Erythroblast (primary cell): ENCODE measurements at regions not wholly inside any gene's neighbourhood (a gene's known extent, or its start where the extent isn't known, plus 50 kb on each side); places are given as distances from the start of the nearest gene placed in this dataset.

Experiments
- DNase-seq, 2 experiments: peaks; one replicate each; lab custom pipeline; 2025; lab: John Stamatoyannopoulos, UW
- GATA1 ChIP-seq: IDR thresholded peaks from 2 replicates; pipeline ENCODE4 v1.6.1; 2011; ENCODE audit warnings: low read depth, mild to moderate bottlenecking, control low read depth, low read length, moderate library complexity
- POLR2A ChIP-seq: IDR thresholded peaks from 2 replicates; pipeline ENCODE4 v1.6.1; 2011; ENCODE audit warnings: mild to moderate bottlenecking, low read length

DNA sequence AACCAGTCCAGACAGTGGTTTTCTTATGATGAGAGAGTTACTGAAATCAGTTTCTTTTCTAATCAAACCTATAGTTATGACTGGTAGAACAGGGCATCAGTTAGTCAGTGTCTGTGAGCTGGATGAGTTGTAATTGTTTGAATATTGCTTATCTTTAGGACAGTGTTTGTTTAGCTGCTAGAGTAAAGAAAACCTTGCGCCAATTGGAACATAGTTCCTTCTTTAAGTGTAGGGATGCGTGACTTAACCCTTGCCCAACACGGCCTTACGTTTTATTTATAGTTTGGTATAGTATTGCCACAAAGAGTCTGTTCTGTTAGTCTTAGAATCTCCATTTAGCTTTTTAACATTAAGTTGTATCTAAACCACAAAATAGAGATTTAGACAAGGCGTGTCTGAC, 572.6 kb downstream of the SLC16A7 start:
- DNase-seq: no peak
- TF ChIP-seq GATA1 (no peak), POLR2A (no peak)

DNA sequence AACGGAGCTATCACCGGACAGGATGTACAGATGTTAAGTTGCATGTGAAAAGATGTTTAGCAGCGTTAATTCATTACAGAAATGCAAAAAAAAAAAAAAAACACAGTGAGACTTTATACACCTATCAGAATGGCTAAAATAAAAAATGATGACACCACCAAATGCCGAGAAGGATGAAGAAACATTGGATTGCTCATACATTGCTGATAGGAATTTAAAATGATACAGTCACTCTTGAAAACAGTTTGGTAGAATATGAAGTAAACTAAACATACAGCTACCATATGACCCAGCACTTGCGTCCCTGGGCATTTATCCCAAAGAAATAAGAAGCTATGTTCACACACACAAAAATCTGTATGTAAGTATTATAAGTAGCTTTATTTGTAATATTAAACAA, 574.1 kb downstream of the SLC16A7 start:
- no peak for DNase-seq
- TF ChIP-seq GATA1: no peak

DNA sequence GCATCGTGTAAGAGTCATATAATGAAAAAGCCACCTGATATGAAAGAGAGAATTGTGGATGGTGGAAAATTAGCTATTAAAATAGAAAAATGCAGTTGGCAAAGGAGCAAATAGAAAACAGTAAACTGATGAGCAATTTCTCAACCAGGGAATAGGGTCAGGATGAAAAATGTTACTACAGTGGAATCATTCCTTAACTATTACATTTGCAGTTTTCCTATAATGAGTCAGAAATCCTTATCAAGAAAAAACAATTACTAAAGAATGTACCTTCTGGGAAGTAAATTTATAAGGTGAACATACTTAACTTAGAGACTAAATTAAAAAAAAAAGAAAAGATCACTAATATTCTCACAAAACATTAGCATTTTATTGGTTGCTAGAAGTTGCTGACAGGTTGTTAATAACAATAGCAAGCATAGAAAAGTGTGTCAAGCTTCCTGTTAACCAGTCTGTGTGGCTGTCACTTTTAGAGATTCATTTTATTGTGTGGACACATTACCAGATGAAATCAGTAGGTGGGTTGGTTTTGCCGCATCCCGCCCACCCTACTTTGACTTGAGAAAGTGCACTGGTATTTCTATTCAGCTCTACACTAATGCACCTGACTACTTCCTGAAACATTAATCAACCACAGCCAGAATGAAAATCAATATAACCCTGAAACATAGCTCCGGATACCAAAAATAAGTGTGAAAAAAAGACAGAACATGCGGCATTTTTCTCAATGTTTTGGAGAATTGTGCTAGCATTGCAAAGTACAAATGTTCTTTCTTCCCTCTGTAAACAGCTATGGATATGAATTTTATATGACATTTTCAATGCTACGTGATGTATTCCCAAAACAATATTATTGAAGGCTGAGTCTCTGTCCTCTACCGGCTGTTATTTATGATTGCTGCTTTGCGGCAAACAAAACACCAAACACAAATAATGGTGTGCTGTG, 576.7 kb downstream of the SLC16A7 start:
- DNase-seq: no peak
- no peak for TF ChIP-seq POLR2A
- no peak for TF ChIP-seq GATA1

DNA sequence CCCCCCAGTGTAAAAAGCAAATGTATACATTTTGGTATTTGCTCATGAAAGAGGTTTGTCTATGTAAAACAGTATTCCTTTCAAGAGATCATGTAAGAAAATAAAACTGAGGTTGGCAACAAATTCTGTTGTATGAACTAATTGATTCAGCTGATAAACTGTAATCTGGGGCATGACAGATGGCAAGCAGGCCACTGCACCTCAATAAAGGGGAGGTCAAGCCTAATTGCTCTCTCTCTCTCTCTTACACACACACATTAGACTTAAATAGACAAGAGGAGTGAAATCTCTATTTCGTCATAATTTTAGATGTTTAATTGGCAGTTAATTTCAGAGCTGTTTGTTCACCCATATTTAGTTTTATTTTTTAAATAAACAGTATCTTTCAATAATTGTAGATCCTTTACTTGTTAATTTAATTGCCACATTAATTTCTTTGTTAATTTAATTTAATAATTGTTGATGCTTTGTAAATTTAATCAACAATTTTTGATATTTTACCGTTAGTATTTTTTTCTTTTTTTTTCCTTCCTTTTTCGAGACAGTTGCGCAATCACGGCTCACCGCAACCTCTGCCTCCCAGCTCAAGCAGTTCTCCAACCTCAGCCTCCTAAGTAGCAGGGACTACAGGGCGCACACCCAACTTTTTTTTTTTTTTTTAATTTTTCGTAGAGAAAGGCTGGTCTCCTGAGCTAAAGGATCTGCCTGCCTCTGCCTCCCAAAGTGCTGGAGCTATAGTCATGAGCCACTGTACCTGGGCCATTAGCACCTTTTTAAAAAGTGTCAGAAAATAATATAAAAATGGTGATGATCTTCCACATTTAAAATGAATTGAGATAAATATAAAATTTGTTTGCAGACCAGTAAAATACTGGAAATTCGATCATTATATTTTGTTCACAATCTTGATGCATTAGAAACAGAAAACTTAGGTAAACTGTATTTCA, 577.7 kb downstream of the SLC16A7 start:
- TF ChIP-seq GATA1 (no peak), POLR2A (no peak)

DNA sequence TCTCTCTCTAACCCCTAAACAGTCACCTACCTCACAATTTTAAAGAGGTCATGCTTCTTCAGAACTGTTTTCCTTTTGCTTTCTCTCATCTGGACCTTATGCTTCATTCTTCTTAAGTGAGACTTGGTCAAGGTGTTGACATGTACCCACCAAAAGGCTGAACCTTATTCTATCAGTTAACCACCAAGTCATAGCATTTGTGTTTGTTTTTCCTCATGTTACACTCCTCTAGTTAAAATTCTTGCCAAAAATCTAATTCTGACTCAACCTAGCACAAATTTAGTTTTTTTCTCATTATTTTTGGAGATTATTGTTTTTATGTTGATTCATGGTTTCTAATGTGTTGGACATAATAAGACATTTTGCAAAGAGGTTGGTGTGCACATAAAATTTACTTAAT, 578.6 kb downstream of the SLC16A7 start:
- no peak for TF ChIP-seq GATA1
- no peak for TF ChIP-seq POLR2A
- DNase-seq: no peak

More for the DNA sequence above, 577.7 kb downstream of the SLC16A7 start:
- peak; percentile 22 to 53 for DNase-seq

DNA sequence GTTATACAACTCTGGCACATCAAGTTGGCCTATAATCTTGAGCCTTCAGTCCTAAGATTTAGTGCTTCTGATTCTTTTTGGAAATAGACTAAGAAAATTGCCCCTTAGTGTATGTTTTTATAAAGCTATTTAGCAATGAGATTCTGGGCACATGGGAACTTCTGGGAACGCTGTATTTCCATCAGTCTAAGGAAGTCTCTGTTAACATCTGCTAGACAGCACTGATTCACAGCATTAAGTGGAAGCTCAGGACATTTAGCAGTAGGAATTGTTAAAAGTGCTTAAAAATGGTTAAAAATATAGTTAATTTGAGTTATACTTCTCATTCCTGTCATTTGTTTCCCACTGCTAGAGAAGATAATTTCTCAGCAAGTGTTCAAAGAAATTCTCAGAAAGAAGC, 579.1 kb downstream of the SLC16A7 start:
- no peak for TF ChIP-seq GATA1
- DNase-seq: no peak

DNA sequence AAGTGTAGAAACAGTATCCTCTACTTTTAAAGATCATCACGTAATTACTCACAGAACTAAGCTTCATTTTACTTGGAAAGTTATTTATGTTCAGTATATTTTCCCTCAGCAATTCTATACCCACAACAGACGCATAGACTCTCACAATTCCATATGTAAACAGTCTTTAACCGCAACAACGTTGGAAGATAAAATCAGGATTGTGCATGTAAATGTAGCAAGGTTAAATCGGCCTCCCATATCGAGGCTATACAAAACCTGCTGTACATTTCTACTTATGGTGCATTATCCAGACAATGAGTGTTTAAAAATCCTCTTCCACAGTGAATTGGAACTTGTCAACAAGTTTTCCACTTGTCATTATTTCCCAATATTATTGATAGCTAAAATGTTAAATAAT, 581.1 kb downstream of the SLC16A7 start:
- no peak for TF ChIP-seq POLR2A
- no peak for TF ChIP-seq GATA1
- DNase-seq: no peak

DNA sequence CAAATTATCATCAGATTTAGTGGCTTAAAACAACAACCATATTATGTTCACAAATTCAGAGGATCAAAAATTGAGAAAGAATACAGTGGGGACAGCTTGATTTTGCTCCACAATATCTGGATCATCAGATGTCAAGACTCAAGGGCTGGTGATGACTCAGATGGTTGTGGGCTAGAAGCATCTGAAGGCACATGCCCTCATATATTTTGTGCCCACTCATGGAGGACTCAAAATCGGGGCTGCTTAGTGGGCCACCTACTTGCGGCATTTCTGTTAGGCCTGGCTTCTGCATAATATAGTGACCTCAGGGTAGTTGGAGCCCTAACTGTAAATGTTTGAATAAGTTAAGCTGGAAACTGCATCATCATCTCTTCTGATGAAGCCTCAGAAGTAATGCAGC, 584.5 kb downstream of the SLC16A7 start:
- TF ChIP-seq POLR2A (no peak), GATA1 (no peak)
- DNase-seq: no peak

DNA sequence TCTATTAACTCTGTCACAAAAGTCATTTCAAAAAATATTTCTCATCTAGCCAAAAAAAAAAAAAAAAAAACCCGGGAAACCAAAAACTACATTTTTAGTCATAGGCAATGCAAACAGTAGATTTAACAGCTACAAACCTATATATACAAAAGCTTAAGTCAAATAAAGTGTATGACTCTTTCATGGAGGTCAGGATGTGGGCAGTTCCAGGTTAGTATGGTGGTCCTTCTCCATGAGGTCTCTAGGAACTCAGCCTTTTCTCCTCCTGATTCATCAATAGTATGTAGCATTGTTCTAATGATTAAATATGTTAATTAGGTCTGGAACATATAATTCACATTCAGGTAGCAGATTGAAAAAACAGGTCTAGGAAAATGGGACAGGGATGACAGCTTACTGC, 586.5 kb downstream of the SLC16A7 start:
- TF ChIP-seq GATA1 (no peak), POLR2A (no peak)
- DNase-seq: no peak

DNA sequence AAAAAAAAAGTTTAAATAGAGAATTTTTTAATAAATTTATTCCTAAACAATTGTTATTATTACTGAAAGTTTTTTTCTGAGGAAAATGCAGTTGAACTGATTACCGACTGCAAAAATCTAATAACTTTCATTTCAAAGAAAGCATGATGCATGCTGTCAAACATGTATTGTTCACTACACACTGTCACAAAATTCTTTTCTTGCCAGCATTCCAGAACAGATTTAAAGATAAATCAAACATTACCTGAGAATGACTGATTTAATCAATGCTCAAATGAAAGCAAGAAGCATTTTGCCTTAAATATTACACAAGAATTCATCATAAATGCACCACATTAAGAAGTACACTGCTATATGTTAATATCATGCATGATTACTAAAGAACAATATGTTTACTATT, 588.3 kb downstream of the SLC16A7 start:
- TF ChIP-seq GATA1 (no peak), POLR2A (no peak)
- no peak for DNase-seq

DNA sequence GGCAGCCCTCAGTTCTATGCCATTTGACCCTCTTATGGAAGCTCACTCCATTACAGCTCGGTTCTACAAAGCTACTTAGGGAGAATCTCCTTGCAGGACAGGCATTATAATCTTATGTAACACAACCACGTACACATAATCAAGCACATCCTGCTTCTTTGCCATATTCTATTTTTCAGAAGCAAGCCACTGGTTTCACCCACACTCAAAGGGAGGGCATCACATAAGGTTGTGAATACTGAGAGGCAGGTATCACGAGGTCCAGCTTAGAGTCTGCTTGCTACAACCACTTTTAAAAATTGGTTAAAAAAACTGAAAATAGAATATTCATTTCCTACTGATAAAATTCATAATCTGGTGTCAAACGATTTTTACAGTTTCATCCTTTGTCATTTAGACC, 589.2 kb downstream of the SLC16A7 start:
- TF ChIP-seq GATA1 (no peak), POLR2A (no peak)

DNA sequence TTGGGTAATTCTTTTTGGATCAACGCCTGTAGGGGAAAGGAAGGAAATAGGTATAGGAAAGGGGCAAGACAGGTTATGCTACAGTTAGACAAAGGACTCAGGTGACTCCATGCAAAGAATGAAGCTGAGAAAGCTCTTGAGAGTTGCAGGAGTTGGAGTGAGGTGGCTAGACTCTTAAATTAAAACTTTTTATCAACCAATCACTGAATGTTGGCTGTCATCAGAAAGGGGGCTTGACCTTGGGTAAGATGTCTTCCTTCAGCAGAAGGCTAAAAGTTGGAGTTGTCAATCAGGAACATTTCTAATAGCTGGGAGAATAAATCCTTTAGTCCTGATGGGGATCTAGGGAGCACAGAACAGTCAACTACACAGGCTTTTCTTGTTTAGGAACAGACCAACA, 595.4 kb downstream of the SLC16A7 start:
- DNase-seq: no peak
- TF ChIP-seq POLR2A: no peak
- no peak for TF ChIP-seq GATA1

More for the DNA sequence above, 589.2 kb downstream of the SLC16A7 start:
- DNase-seq: no peak

DNA sequence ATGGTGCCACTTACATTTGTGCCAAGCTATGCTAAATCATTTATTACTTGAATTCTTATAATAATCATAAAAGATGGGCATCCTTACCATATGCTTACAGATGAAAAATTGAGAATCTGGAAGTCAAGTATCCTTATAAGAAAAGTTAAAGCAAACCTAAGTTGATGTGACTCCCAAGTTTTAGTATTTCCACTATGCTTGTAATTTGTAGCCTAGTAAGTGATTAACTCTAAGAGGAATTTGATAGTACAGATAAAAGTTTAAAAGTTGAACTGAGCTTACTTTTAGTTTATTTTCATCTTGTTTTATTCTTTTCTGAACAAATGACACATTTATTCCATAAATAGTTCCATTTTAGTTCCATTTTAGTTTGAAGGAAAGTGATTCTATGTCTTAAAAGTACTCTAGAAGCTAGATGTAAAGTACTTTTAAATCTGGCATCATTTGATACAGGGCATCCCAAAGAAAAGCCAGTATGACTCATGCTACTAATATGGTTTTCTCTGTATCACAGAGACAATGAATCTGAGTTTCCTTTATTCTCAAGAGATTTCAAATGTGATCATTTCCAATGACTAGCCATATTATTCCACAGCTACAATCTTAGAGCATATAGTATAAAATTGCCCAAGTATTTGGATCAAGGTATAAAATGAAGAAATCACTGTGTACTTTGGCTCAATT, 596.0 kb downstream of the SLC16A7 start:
- DNase-seq: no peak
- TF ChIP-seq GATA1 (no peak), POLR2A (no peak)

DNA sequence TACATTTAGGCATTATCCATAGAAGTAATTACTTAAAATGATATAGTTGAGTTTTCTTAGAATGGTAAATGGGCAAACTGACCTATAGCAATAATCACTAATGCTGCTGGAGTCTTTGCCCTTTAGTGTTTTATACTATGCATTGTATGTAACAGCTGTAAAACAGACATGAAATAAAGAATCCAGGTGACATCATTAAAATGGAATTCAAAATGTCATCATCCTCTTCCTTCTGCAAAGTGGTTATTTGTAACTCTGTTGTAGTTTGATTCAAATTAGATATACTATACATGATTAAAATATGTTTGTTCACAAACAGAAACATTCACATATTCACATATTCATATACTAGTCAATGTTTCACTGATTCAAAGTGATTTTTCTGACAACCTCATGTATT, 598.8 kb downstream of the SLC16A7 start:
- TF ChIP-seq POLR2A (no peak), GATA1 (no peak)
- DNase-seq: no peak
